Effector CD8-positive, alpha-beta T cell (primary cell): ENCODE measurements at regions not wholly inside any gene's neighbourhood (a gene's known extent, or its start where the extent isn't known, plus 50 kb on each side); places are given as distances from the start of the nearest gene placed in this dataset.

ENCODE experiments used
- DNase-seq: peaks from one replicate; lab custom pipeline; 2025; lab: John Stamatoyannopoulos, UW

- no peak for DNase-seq
Observed at GRCh38 chrY:15162211-15162610, 637.9 kb downstream of the NLGN4Y start.

- no peak for DNase-seq
Observed at GRCh38 chrY:15179890-15180289, 655.6 kb downstream of the NLGN4Y start.

GRCh38 chrY:15229056-15229455, 704.7 kb downstream of the NLGN4Y start:
- no peak for DNase-seq

- DNase-seq, result no peak
Observed at GRCh38 chrY:15239596-15240132, 715.3 kb downstream of the NLGN4Y start.

- DNase-seq, result no peak
Observed at GRCh38 chrY:15259286-15259685, 735.0 kb downstream of the NLGN4Y start.

- no peak for DNase-seq
Observed at GRCh38 chrY:15286572-15286971, 762.2 kb downstream of the NLGN4Y start.

- no peak for DNase-seq
Observed at GRCh38 chrY:15289821-15290220, 765.5 kb downstream of the NLGN4Y start.

GRCh38 chrY:15292881-15293280, 768.6 kb downstream of the NLGN4Y start:
- DNase-seq, result no peak

GRCh38 chrY:15301879-15302278, 777.5 kb downstream of the NLGN4Y start:
- no peak for DNase-seq

GRCh38 chrY:15312166-15312565, 787.8 kb downstream of the NLGN4Y start:
- no peak for DNase-seq

GRCh38 chrY:15324189-15324588, 799.9 kb downstream of the NLGN4Y start:
- no peak for DNase-seq

- DNase-seq, result no peak
Observed at GRCh38 chrY:15325201-15325600, 800.9 kb downstream of the NLGN4Y start.

- no peak for DNase-seq
Observed at GRCh38 chrY:15326673-15327072, 802.3 kb downstream of the NLGN4Y start.

- no peak for DNase-seq
Observed at GRCh38 chrY:15328848-15329247, 804.5 kb downstream of the NLGN4Y start.

- no peak for DNase-seq
Observed at GRCh38 chrY:15343522-15343921, 819.2 kb downstream of the NLGN4Y start.

GRCh38 chrY:15345471-15346155, 821.3 kb downstream of the NLGN4Y start:
- no peak for DNase-seq

- DNase-seq, result no peak
Observed at GRCh38 chrY:15349351-15349750, 825.0 kb downstream of the NLGN4Y start.

GRCh38 chrY:15355321-15355720, 831.0 kb downstream of the NLGN4Y start:
- DNase-seq, result no peak

GRCh38 chrY:15360471-15360870, 836.1 kb downstream of the NLGN4Y start:
- no peak for DNase-seq

- DNase-seq, result no peak
Observed at GRCh38 chrY:15364996-15365395, 840.7 kb downstream of the NLGN4Y start.

GRCh38 chrY:15368786-15369185, 844.5 kb downstream of the NLGN4Y start:
- DNase-seq, result no peak

GRCh38 chrY:15385178-15385577, 860.8 kb downstream of the NLGN4Y start:
- no peak for DNase-seq

GRCh38 chrY:15397556-15398280, 873.4 kb downstream of the NLGN4Y start:
- DNase-seq, result no peak
